ENCODE measurements at regions not wholly inside any gene's neighbourhood (a gene's known extent, or its start where the extent isn't known, plus 50 kb on each side); places are given as distances from the start of the nearest gene placed in this dataset.

- DNase-seq, result no peak
- Histone ChIP-seq H3K4me1 (peaks cover 0 to 60% (median 40%) of the 10 kb centered on the region in 4 donors), H3K36me3 (no peaks in the 10 kb centered on the region), H3K27ac (peak overlapping the region; percentile 0 to 64), H3K9me3 (peaks cover 0 to 10% (median 6%) of the 10 kb centered on the region in 3 donors), H3K4me3 (no peak overlapping the region), H3K27me3 (no peaks in the 10 kb centered on the region)
- TF ChIP-seq, protein P1, sequence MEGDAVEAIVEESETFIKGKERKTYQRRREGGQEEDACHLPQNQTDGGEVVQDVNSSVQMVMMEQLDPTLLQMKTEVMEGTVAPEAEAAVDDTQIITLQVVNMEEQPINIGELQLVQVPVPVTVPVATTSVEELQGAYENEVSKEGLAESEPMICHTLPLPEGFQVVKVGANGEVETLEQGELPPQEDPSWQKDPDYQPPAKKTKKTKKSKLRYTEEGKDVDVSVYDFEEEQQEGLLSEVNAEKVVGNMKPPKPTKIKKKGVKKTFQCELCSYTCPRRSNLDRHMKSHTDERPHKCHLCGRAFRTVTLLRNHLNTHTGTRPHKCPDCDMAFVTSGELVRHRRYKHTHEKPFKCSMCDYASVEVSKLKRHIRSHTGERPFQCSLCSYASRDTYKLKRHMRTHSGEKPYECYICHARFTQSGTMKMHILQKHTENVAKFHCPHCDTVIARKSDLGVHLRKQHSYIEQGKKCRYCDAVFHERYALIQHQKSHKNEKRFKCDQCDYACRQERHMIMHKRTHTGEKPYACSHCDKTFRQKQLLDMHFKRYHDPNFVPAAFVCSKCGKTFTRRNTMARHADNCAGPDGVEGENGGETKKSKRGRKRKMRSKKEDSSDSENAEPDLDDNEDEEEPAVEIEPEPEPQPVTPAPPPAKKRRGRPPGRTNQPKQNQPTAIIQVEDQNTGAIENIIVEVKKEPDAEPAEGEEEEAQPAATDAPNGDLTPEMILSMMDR (IDR thresholded peaks at IDR 0.05), result no peak
- intact Hi-C loops (cut with DNase I; ENCODE audit: low total_unique reads), result no loop called here
These were observed 97.6 kb upstream of the TMEM178A start for GRCh38 chr2:39568116-39568515.

- TF ChIP-seq, protein P1 (IDR thresholded peaks at IDR 0.05), result no peak
- H3K27ac ChIP-seq, result peak overlapping the region; percentile 44 to 64
- H3K36me3 ChIP-seq, result no peaks in the 10 kb centered on the region
- H3K4me1 ChIP-seq, result peaks cover 0 to 60% (median 40%) of the 10 kb centered on the region in 4 donors
- H3K9me3 ChIP-seq, result peaks cover 0 to 6% (median 1%) of the 10 kb centered on the region in 3 donors
- intact Hi-C loops (cut with DNase I; ENCODE audit: low total_unique reads), result no loop called here
- H3K4me3 ChIP-seq, result no peak overlapping the region
- DNase-seq, result no peak
- H3K27me3 ChIP-seq, result no peaks in the 10 kb centered on the region
These were observed 97.1 kb upstream of the TMEM178A start for GRCh38 chr2:39568561-39569006.

DNA sequence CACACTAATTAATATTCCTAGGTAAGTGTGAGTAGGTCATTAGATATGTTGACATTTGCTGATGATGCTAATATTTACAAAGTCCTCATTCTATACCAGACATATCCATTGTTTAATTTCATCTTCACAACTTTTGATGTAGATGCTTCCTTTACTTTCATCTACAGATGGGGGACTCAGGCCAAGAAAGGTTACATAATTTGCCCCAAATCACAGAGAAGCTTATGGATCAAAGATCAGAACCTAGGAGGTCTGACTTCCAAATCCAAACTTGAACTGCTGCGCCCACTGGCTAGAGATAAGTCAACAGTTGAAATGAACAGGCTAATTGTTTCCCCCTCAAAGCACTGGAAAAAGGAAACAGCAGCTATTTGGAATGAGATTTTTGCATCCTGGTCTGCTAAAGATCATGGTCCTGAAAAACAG, 95.6 kb upstream of the TMEM178A start:
- Histone ChIP-seq H3K36me3 (no peaks in the 10 kb centered on the region), H3K27ac (peak overlapping the region; percentile 8 to 64), H3K9me3 (no peaks in the 10 kb centered on the region), H3K27me3 (no peaks in the 10 kb centered on the region), H3K4me1 (peaks cover 0 to 60% (median 40%) of the 10 kb centered on the region in 4 donors), H3K4me3 (no peak overlapping the region)
- DNase-seq, result no peak
- TF ChIP-seq, protein P1 (IDR thresholded peaks at IDR 0.05), result no peak
- intact Hi-C loops (cut with DNase I; ENCODE audit: low total_unique reads), result no loop called here

GRCh38 chr2:39570614-39571013, 95.1 kb upstream of the TMEM178A start:
- intact Hi-C loops (cut with DNase I; ENCODE audit: low total_unique reads), result no loop called here
- Histone ChIP-seq H3K27ac (peak overlapping the region; percentile 8 to 64), H3K9me3 (no peaks in the 10 kb centered on the region), H3K27me3 (no peaks in the 10 kb centered on the region), H3K36me3 (no peaks in the 10 kb centered on the region), H3K4me3 (no peak overlapping the region), H3K4me1 (peaks cover 0 to 60% (median 40%) of the 10 kb centered on the region in 4 donors)
- DNase-seq, result no peak
- TF ChIP-seq, protein P1 (IDR thresholded peaks at IDR 0.05), result no peak

DNA sequence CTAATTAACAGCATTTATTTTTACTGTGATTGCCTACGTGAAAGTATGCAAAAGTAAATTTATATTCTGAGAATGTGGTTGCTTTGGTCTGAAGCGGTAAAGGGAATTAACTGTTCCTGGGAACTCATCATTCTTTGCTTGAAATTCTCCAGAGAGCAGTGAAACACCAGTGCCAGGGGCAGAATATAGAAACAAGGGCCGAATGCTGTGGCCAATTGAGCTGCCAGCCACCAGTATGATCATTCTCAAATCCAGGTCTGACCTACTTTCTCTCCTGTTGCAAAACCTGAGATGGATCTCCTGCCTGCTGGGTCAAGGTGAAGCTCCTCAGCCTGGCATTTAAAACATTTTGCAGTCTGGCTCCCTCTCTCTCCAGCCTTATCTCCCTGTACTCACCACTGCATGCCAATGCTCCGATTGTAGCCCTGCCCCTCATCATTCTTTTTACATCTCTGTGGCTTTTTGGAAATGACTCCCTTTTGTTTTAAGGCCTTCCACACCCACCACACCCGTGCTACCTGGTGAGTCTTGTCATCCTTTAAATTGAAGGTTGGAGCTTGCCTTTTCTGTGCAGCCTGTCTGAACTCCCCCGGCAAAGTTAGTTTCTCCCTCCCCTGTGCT, 94.5 kb upstream of the TMEM178A start:
- H3K27ac ChIP-seq, result peak overlapping the region; percentile 8 to 64
- intact Hi-C loops (cut with DNase I; ENCODE audit: low total_unique reads), result no loop called here

More for the DNA sequence above, 94.5 kb upstream of the TMEM178A start:
- Histone ChIP-seq H3K27me3 (no peaks in the 10 kb centered on the region), H3K4me3 (no peak overlapping the region), H3K9me3 (no peaks in the 10 kb centered on the region), H3K36me3 (no peaks in the 10 kb centered on the region), H3K4me1 (peaks cover 0 to 59% (median 40%) of the 10 kb centered on the region in 4 donors)
- no peak for DNase-seq
- TF ChIP-seq, protein P1 (IDR thresholded peaks at IDR 0.05), result no peak
